ENCODE measurements at regions not wholly inside any gene's neighbourhood (a gene's known extent, or its start where the extent isn't known, plus 50 kb on each side); places are given as distances from the start of the nearest gene placed in this dataset.
A peak's percentile ranks its signal among the peaks of the same experiment; 100 is the strongest.
"Not testable (repeated sequence)": the region's sequence is repeated elsewhere in the genome, so short reads cannot be mapped to it uniquely, and the experiment has no call there.

- no peak for DNase-seq (ENCODE audit: low read depth)
Observed at GRCh38 chr1:212155219-212155618, 119.7 kb downstream of the DTL start.

- DNase-seq (ENCODE audit: low read depth) = no peak
Observed at GRCh38 chr1:212157252-212157651, 121.7 kb downstream of the DTL start.

GRCh38 chr1:212158912-212159796 lies 123.6 kb downstream of the DTL start:
- peak; percentile 46 for DNase-seq (ENCODE audit: low read depth)

- peak; percentile 71 for DNase-seq (ENCODE audit: low read depth)
Observed at GRCh38 chr1:212161231-212161781, 123.9 kb upstream of the PPP2R5A start.

GRCh38 chr1:212162635-212163034 lies 122.6 kb upstream of the PPP2R5A start:
- DNase-seq (ENCODE audit: low read depth) = peak; percentile 85

GRCh38 chr1:212164095-212164872 lies 120.9 kb upstream of the PPP2R5A start:
- DNase-seq (ENCODE audit: low read depth) = no peak

- no peak for DNase-seq (ENCODE audit: low read depth)
Observed at GRCh38 chr1:212166244-212166643, 119.0 kb upstream of the PPP2R5A start.

GRCh38 chr1:212166644-212167043 lies 118.6 kb upstream of the PPP2R5A start:
- no peak for DNase-seq (ENCODE audit: low read depth)

GRCh38 chr1:212167098-212167497 lies 118.1 kb upstream of the PPP2R5A start:
- peak; percentile 87 for DNase-seq (ENCODE audit: low read depth)

- no peak for DNase-seq (ENCODE audit: low read depth)
Observed at GRCh38 chr1:212173567-212173966, 111.6 kb upstream of the PPP2R5A start.

GRCh38 chr1:212174295-212174694 lies 110.9 kb upstream of the PPP2R5A start:
- DNase-seq (ENCODE audit: low read depth) = not testable (repeated sequence)

- no peak for DNase-seq (ENCODE audit: low read depth)
Observed at GRCh38 chr1:212177542-212177941, 107.7 kb upstream of the PPP2R5A start.

- DNase-seq (ENCODE audit: low read depth) = no peak
Observed at GRCh38 chr1:212178851-212179250, 106.4 kb upstream of the PPP2R5A start.

GRCh38 chr1:212179394-212180076 lies 105.7 kb upstream of the PPP2R5A start:
- peak; percentile 66 for DNase-seq (ENCODE audit: low read depth)

- DNase-seq (ENCODE audit: low read depth) = no peak
Observed at GRCh38 chr1:212181015-212181882, 104.0 kb upstream of the PPP2R5A start.

GRCh38 chr1:212182171-212182570 lies 103.0 kb upstream of the PPP2R5A start:
- DNase-seq (ENCODE audit: low read depth) = no peak

- DNase-seq (ENCODE audit: low read depth) = no peak
Observed at GRCh38 chr1:212182579-212182978, 102.6 kb upstream of the PPP2R5A start.

GRCh38 chr1:212186427-212187207 lies 98.6 kb upstream of the PPP2R5A start:
- no peak for DNase-seq (ENCODE audit: low read depth)

GRCh38 chr1:212188599-212189351 lies 96.4 kb upstream of the PPP2R5A start:
- DNase-seq (ENCODE audit: low read depth) = no peak

Measured in myocyte (in vitro differentiated cells).